Mucosa of descending colon (tissue), 3 donors: ENCODE measurements at regions not wholly inside any gene's neighbourhood (a gene's known extent, or its start where the extent isn't known, plus 50 kb on each side); places are given as distances from the start of the nearest gene placed in this dataset.
"Not testable (repeated sequence)": the region's sequence is repeated elsewhere in the genome, so short reads cannot be mapped to it uniquely, and the experiment has no call there.

Experiments used
- ATAC-seq: fragments of 200-7000 bp; cut with Tn5 transposase; one replicate; pipeline ENCODE4 v1.9.1; 2020; ENCODE audit warnings: mild to moderate bottlenecking, moderate library complexity
- DNase-seq, 3 donors: peaks; one replicate each; pipeline ENCODE4 v3.0.0-alpha.2; 2020
- H3K36me3 ChIP-seq: fragments of 200-600 bp; one replicate; pipeline ENCODE4 v1.8.0; 2021; ENCODE audit warnings: low read depth, mild to moderate bottlenecking
- H3K4me1 ChIP-seq: fragments of 200-600 bp; one replicate; pipeline ENCODE4 v1.8.0; 2021; ENCODE audit warnings: low read depth, mild to moderate bottlenecking
- H3K4me3 ChIP-seq: fragments of 200-600 bp; one replicate; pipeline ENCODE4 v1.8.0; 2021; ENCODE audit warnings: mild to moderate bottlenecking
- H3K9me3 ChIP-seq: fragments of 200-600 bp; one replicate; pipeline ENCODE4 v1.8.0; 2021; ENCODE audit warnings: mild to moderate bottlenecking
- intact Hi-C, 2 donors: fragments of 100-400 bp; cut with DNase I in 1 of 2; cut with micrococcal nuclease in 1 of 2; formaldehyde crosslinking; loops; one replicate each; pipeline versions ENCODE4 v1.11.0 to v1.11.1; 2022; cut with DNase I, micrococcal nuclease
- TF ChIP-seq, protein P1 (sequence below): fragments of 200-600 bp; IDR thresholded peaks from one replicate; pipeline ENCODE4 v1.8.0; 2022; ENCODE audit warnings: antibody characterized with exemption, mild to moderate bottlenecking
- donor health status: DM: no; HTN: no; CAD: no; lungs with moderate emphysema.
- donor health status: DM: no; HTN: no; CAD: no.
- donor health status: DM: no; HTN: yes; CAD: no.

DNA sequence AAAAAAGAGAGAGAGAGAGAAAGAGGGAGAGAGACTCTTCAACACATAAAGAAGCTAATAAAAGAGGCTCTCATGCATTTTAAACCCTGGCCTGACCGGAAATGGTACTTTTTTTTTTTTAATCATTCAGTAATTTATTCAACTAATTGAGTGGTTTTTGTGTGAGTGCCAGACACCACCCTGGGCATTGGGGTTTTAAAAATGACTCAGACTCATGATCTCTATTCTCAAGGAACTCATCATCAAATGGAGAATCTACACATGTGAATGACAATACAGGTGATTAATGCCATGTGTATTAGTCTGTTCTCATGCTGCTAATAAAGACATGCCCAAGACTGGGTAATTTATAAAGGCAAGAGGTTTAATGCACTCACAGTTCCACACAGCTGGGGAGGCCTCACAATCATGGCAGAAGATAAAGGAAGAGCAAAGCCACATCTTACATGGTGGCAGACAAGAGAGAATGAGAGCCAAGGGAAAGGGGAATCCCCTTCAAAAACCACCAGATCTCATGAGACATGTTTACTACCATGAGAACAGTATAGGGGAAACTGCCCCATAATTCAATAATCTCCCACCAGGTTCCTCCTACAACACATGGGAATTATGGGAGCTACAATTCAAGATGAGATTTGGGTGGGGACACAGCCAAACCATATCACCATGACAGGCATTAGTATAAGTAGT, 158.5 kb upstream of the AUTS2 start:
- intact Hi-C loops, result no loop called here
- ATAC-seq, result no peak
- TF ChIP-seq, protein P1, sequence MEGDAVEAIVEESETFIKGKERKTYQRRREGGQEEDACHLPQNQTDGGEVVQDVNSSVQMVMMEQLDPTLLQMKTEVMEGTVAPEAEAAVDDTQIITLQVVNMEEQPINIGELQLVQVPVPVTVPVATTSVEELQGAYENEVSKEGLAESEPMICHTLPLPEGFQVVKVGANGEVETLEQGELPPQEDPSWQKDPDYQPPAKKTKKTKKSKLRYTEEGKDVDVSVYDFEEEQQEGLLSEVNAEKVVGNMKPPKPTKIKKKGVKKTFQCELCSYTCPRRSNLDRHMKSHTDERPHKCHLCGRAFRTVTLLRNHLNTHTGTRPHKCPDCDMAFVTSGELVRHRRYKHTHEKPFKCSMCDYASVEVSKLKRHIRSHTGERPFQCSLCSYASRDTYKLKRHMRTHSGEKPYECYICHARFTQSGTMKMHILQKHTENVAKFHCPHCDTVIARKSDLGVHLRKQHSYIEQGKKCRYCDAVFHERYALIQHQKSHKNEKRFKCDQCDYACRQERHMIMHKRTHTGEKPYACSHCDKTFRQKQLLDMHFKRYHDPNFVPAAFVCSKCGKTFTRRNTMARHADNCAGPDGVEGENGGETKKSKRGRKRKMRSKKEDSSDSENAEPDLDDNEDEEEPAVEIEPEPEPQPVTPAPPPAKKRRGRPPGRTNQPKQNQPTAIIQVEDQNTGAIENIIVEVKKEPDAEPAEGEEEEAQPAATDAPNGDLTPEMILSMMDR, result no peak

DNA sequence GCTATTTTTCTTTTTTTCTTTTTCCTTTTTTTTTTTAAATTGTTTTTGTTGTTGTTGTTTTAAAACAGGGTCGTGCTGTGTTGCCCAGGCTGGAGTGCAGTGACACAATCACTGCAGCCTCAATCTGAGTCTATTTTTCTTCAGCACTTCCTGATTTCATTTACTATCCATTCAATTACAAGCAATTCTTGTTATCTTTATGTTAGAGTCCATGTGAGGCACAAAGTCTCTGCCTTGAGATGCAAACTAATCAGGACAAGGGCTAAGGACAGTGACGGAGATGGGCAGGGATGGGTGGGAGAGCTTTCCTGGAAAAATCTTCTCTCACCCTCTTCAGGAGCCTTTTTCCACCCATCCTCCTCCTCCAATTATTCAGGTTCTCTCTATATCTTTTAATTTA, 157.3 kb upstream of the AUTS2 start:
- no peak for ATAC-seq
- H3K4me1 ChIP-seq, result no peaks in the 10 kb centered on the region
- DNase-seq, result no peak
- H3K36me3 ChIP-seq, result no peaks in the 10 kb centered on the region
- H3K4me3 ChIP-seq, result no peak overlapping the region
- TF ChIP-seq, protein P1, result no peak
- intact Hi-C loops, result no loop called here
- H3K9me3 ChIP-seq, result peaks cover 19% of the 10 kb centered on the region

More for the DNA sequence above, 158.5 kb upstream of the AUTS2 start:
- DNase-seq, result no peak
- Histone ChIP-seq H3K4me1 (no peaks in the 10 kb centered on the region), H3K36me3 (no peaks in the 10 kb centered on the region), H3K4me3 (no peak overlapping the region), H3K9me3 (peaks cover 21% of the 10 kb centered on the region)

DNA sequence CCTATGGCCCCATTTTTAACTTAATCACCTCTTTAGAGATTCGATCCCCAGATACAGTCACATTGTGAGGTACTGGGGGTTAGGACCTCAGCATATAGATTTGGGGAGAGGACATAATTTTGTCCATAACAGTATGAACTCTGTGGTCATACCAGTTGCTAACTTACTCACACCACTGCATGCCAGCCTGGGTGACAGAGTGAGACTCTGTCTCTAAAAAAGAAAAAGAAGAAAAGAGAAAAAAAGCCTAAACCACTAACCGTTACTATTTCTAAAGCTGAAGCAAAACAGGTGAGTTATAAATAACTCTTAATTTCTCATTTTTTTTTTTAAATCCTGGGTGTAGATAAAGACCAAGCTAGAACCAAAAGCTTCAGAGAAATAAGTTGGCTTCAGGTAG, 155.1 kb upstream of the AUTS2 start:
- intact Hi-C loops, result no loop called here
- peaks cover 24% of the 10 kb centered on the region for H3K9me3 ChIP-seq
- no peak for DNase-seq
- ATAC-seq, result no peak
- H3K4me3 ChIP-seq, result no peak overlapping the region
- TF ChIP-seq, protein P1, result no peak
- H3K4me1 ChIP-seq, result no peaks in the 10 kb centered on the region
- no peaks in the 10 kb centered on the region for H3K36me3 ChIP-seq

DNA sequence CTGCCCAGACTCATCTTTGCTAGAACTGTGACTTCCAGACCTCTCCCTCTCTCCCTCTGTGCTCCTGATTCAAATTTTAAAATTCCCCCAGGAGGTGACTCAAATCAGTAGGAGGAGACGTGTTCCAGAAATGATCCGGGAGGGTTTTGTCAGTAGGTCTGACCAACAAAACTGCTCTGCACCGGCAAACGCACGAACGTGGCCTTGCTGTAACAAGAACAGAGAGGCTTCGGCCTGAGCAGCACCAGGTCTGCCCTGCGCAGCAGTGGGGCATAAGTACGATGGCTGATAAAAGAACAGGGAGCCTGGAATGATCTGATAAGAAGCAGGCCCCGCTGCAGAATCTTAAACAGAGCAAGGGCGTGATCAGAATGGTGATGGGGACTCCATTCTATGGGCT, 152.7 kb upstream of the AUTS2 start:
- Histone ChIP-seq H3K4me1 (no peaks in the 10 kb centered on the region), H3K4me3 (no peak overlapping the region), H3K9me3 (peaks cover 22% of the 10 kb centered on the region), H3K36me3 (no peaks in the 10 kb centered on the region)
- DNase-seq, result no peak
- intact Hi-C loops, result no loop called here
- TF ChIP-seq, protein P1, result no peak
- no peak for ATAC-seq

DNA sequence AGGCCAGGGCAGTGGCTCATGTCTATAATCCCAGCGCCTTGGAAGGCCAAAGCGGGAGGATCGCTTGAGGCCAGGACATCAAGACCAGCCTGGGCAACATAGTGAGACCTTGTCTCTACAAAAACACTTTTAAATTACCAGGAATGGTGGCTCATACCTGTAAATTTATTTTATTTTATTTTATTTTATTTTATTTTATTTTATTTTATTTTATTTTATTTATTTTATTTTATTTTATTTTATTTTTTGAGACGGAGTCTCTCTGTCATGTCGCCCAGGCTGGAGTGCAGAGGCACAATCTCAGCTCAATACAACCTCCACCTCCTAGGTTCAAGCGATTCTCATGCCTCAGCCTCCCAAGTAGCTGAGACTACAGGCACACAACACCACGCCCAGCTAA, 152.1 kb upstream of the AUTS2 start:
- DNase-seq, ATAC-seq, intact Hi-C loops, H3K4me3 ChIP-seq, H3K4me1 ChIP-seq, H3K36me3 ChIP-seq: not testable (repeated sequence)
- H3K9me3 ChIP-seq, result peaks cover 23% of the 10 kb centered on the region

DNA sequence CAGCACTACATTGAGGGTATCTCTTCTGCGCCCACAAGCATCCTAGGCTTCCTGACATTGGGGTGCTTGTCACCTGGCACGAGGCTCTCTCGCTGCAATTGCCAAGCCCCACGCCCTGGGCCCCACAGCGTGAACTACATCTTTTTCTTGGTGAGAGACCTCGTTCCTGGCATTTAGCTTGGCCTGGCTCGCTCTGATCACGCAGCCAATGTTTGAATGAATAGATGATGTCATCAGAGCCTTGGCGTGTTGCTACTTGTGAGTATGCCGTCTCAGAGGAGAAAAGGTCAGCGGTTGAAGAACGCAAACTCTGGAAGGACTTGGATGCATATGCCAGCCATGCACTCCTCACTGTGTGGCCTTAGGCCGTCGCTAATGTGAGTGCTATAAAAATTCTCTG, 150.2 kb upstream of the AUTS2 start:
- intact Hi-C loops, result no loop called here
- TF ChIP-seq, protein P1, result no peak
- no peak overlapping the region for H3K4me3 ChIP-seq
- peaks cover 32% of the 10 kb centered on the region for H3K9me3 ChIP-seq
- ATAC-seq, result no peak
- H3K36me3 ChIP-seq, result no peaks in the 10 kb centered on the region
- no peaks in the 10 kb centered on the region for H3K4me1 ChIP-seq
- no peak for DNase-seq
